ENCODE measurements at regions not wholly inside any gene's neighbourhood (a gene's known extent, or its start where the extent isn't known, plus 50 kb on each side); places are given as distances from the start of the nearest gene placed in this dataset.

GRCh38 chr11:80960381-80961029, 1519.7 kb upstream of the TENM4 start:
- POLR2A ChIA-PET: no interaction called here
- RAD21 ChIA-PET (ENCODE audit: unreplicated experiment): interaction anchor here (0.6 kb wide), 1 partner anchor 218 kb away, joined by 3 read pairs; no protein-coding TSS in a partner anchor
- ATAC-seq (no peak), DNase-seq (ENCODE audit: low read depth, low spot score) (no peak), FAIRE-seq (no peak)
- no peak overlapping the region for H3K9ac ChIP-seq (ENCODE audit: control insufficient read depth, insufficient read depth, low read length)
- WGBS (ENCODE audit: insufficient coverage, insufficient replicate concordance, low lambda C conversion rate, missing lambda C conversion rate): 0% methylated on average over 2 of the region's 2 CpGs
- no TSS peak for BruUV-seq (replicated peaks)
- TF ChIP-seq, protein P1, sequence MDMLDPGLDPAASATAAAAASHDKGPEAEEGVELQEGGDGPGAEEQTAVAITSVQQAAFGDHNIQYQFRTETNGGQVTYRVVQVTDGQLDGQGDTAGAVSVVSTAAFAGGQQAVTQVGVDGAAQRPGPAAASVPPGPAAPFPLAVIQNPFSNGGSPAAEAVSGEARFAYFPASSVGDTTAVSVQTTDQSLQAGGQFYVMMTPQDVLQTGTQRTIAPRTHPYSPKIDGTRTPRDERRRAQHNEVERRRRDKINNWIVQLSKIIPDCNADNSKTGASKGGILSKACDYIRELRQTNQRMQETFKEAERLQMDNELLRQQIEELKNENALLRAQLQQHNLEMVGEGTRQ (IDR thresholded peaks at IDR 0.05; ENCODE audit: borderline replicate concordance, low read depth, low read length): no peak
- no peak for TF ChIP-seq KAT2A (conservative IDR thresholded peaks at IDR 0.05; ENCODE audit: control insufficient read depth, low read depth, low read length)
- H3K4me1 ChIP-seq (ENCODE audit: control insufficient read depth, insufficient read depth, low read length): no peaks in the 10 kb centered on the region
- no peak overlapping the region for H2AFZ ChIP-seq (ENCODE audit: control insufficient read depth, low read depth, low read length)
- no peaks in the 10 kb centered on the region for H4K20me1 ChIP-seq (ENCODE audit: control insufficient read depth, insufficient read depth)
- H3K4me3 ChIP-seq: no peak overlapping the region
- in situ Hi-C loops (cut with MboI): no loop called here
- no peaks in the 10 kb centered on the region for H3K36me3 ChIP-seq (ENCODE audit: control insufficient read depth in 2 of 2, insufficient read depth in 2 of 2, low read length in 1 of 2)
- no peaks in the 10 kb centered on the region for H3K79me2 ChIP-seq (ENCODE audit: control insufficient read depth, insufficient read depth, low read length)
- intact Hi-C loops (cut with micrococcal nuclease; ENCODE audit: unreplicated experiment): loop anchor here (5.0 kb wide), 1 partner anchor 233 kb away; no protein-coding TSS in a partner anchor
- H3K4me2 ChIP-seq (ENCODE audit: control insufficient read depth, insufficient read depth): no peak overlapping the region
- H3K27ac ChIP-seq (ENCODE audit: control insufficient read depth, insufficient read depth): no peak overlapping the region
- no peaks in the 10 kb centered on the region for H3K27me3 ChIP-seq (replicated peaks in 1 of 2; ENCODE audit: control insufficient read depth in 2 of 2, insufficient read depth in 2 of 2, low read length in 1 of 2)
- CTCF ChIA-PET: no interaction called here
- SMC1A ChIA-PET (ENCODE audit: uncharacterized antibody, unreplicated experiment): interaction anchor here (1.4 kb wide), 1 partner anchor 237 kb away, joined by 3 read pairs; no protein-coding TSS in a partner anchor
- no peaks in the 10 kb centered on the region for H3K9me3 ChIP-seq (replicated peaks; ENCODE audit: control insufficient read depth, insufficient read depth, low read length)

DNA sequence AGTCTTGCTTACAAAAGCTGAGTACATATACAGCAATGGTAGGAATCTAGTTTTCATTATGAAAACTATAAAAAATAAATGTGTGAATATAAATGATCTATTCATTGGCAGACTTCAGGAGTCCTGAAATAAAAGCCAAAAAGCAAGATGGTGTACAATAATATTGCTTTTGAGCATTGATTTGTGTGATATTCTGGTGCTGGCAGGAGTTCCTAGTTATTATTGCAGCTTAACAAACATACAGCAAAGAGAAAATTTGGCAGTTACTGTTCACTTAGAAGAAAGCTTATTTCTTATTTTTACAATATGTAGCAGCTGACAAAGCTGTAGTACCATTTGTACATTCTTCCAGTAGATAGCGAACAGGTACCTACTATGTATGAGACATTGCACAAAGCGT, 1518.9 kb upstream of the TENM4 start:
- Histone ChIP-seq H4K20me1 (ENCODE audit: control insufficient read depth, insufficient read depth) (no peaks in the 10 kb centered on the region), H2AFZ (ENCODE audit: control insufficient read depth, low read depth, low read length) (no peak overlapping the region), H3K79me2 (ENCODE audit: control insufficient read depth, insufficient read depth, low read length) (no peaks in the 10 kb centered on the region), H3K27me3 (replicated peaks in 1 of 2; ENCODE audit: control insufficient read depth in 2 of 2, insufficient read depth in 2 of 2, low read length in 1 of 2) (no peaks in the 10 kb centered on the region), H3K36me3 (ENCODE audit: control insufficient read depth in 2 of 2, insufficient read depth in 2 of 2, low read length in 1 of 2) (no peaks in the 10 kb centered on the region), H3K27ac (ENCODE audit: control insufficient read depth, insufficient read depth) (no peak overlapping the region), H3K4me3 (no peak overlapping the region), H3K4me2 (ENCODE audit: control insufficient read depth, insufficient read depth) (no peak overlapping the region), H3K4me1 (ENCODE audit: control insufficient read depth, insufficient read depth, low read length) (no peaks in the 10 kb centered on the region), H3K9me3 (replicated peaks; ENCODE audit: control insufficient read depth, insufficient read depth, low read length) (no peaks in the 10 kb centered on the region), H3K9ac (ENCODE audit: control insufficient read depth, insufficient read depth, low read length) (no peak overlapping the region)
- intact Hi-C loops (cut with micrococcal nuclease; ENCODE audit: unreplicated experiment): loop anchor here (5.0 kb wide), 1 partner anchor 232 kb away; no protein-coding TSS in a partner anchor
- 8% methylated on average over 2 of the region's 2 CpGs for WGBS (ENCODE audit: insufficient coverage, insufficient replicate concordance, low lambda C conversion rate, missing lambda C conversion rate)
- TF ChIP-seq SIN3A (IDR thresholded peaks at IDR 0.05; ENCODE audit: low read depth, low read length): no peak
- TF ChIP-seq NFYB (IDR thresholded peaks at IDR 0.05; ENCODE audit: insufficient read depth, low read depth, low read length): no peak
- TF ChIP-seq STAT1 (conservative IDR thresholded peaks at IDR 0.05): no peak
- no peak for TF ChIP-seq SMARCA5 (IDR thresholded peaks at IDR 0.05)
- TF ChIP-seq BRCA1 (IDR thresholded peaks at IDR 0.05; ENCODE audit: low read depth, low read length): no peak
- TF ChIP-seq NFIC (IDR thresholded peaks at IDR 0.05; ENCODE audit: low read depth, low read length): no peak
- TF ChIP-seq BACH1 (IDR thresholded peaks at IDR 0.05; ENCODE audit: borderline replicate concordance): no peak
- in situ Hi-C loops (cut with MboI): no loop called here
- DNase-seq (ENCODE audit: low read depth, low spot score) (no peak), ATAC-seq (no peak), FAIRE-seq (no peak)
- ChIA-PET CTCF (no interaction called here), RAD21 (ENCODE audit: unreplicated experiment) (no interaction called here), SMC1A (ENCODE audit: uncharacterized antibody, unreplicated experiment) (no interaction called here), POLR2A (no interaction called here)
- BruUV-seq (replicated peaks): no TSS peak
